Activated CD4-positive, alpha-beta T cell treated with anti-CD3 and anti-CD28 coated beads, Interleukin-2, amount 10 ng/mL, durations not matched to agents 7 days and 5 days (primary cell): ENCODE measurements at regions not wholly inside any gene's neighbourhood (a gene's known extent, or its start where the extent isn't known, plus 50 kb on each side); places are given as distances from the start of the nearest gene placed in this dataset.

Experiments
- CTCF ChIA-PET: fragments of 350-600 bp; sonication (Branson Sonifier 250); formaldehyde crosslinking; loops from one replicate; lab custom pipeline; 2021; ENCODE audit warnings: antibody characterized with exemption; lab: Charles Lee
- POLR2A ChIA-PET: fragments of 350-600 bp; sonication (Branson Sonifier 250); formaldehyde crosslinking; loops from one replicate; lab custom pipeline; 2021; ENCODE audit warnings: antibody characterized with exemption; lab: Charles Lee
- DNase-seq: peaks from one replicate; pipeline ENCODE4 v3.0.0-alpha.2; 2020
- H3K27ac Mint-ChIP-seq: one replicate; pipeline ENCODE4 v1.8.0; 2021; ENCODE audit warnings: mild to moderate bottlenecking, moderate library complexity, mixed read lengths
- H3K27me3 Mint-ChIP-seq: one replicate; pipeline ENCODE4 v1.8.0; 2021; ENCODE audit warnings: mixed read lengths
- H3K36me3 Mint-ChIP-seq: one replicate; pipeline ENCODE4 v1.8.0; 2021; ENCODE audit warnings: low read depth, mixed read lengths
- H3K4me1 Mint-ChIP-seq: one replicate; pipeline ENCODE4 v1.8.0; 2021; ENCODE audit warnings: mixed read lengths
- H3K4me3 Mint-ChIP-seq: one replicate; pipeline ENCODE4 v1.8.0; 2021; ENCODE audit warnings: mild to moderate bottlenecking, moderate library complexity, mixed read lengths
- H3K9me3 Mint-ChIP-seq: one replicate; pipeline ENCODE4 v1.8.0; 2021; ENCODE audit warnings: mixed read lengths

GRCh38 chr2:176978921-176979320, 233.7 kb upstream of the HNRNPA3 start:
- POLR2A ChIA-PET, result no interaction called here
- Mint-ChIP-seq H3K27me3 (peaks cover 1% of the 10 kb centered on the region), H3K4me3 (no peak overlapping the region), H3K36me3 (no peaks in the 10 kb centered on the region), H3K9me3 (no peaks in the 10 kb centered on the region), H3K27ac (no peak overlapping the region), H3K4me1 (no peaks in the 10 kb centered on the region)
- CTCF ChIA-PET, result no interaction called here
- no peak for DNase-seq

GRCh38 chr2:176979981-176980710, 232.4 kb upstream of the HNRNPA3 start:
- no peak overlapping the region for H3K4me3 Mint-ChIP-seq
- DNase-seq, result no peak
- H3K36me3 Mint-ChIP-seq, result no peaks in the 10 kb centered on the region
- H3K27me3 Mint-ChIP-seq, result no peaks in the 10 kb centered on the region
- ChIA-PET CTCF (no interaction called here), POLR2A (no interaction called here)
- no peaks in the 10 kb centered on the region for H3K4me1 Mint-ChIP-seq
- no peak overlapping the region for H3K27ac Mint-ChIP-seq
- no peaks in the 10 kb centered on the region for H3K9me3 Mint-ChIP-seq

- Mint-ChIP-seq H3K27me3 (peaks cover 13% of the 10 kb centered on the region), H3K27ac (no peak overlapping the region), H3K4me3 (no peak overlapping the region), H3K4me1 (no peaks in the 10 kb centered on the region), H3K9me3 (no peaks in the 10 kb centered on the region), H3K36me3 (no peaks in the 10 kb centered on the region)
- CTCF ChIA-PET, result interaction anchor here (1.6 kb wide), 1 partner anchor 8 kb away, joined by 7 read pairs; no protein-coding TSS in a partner anchor
- no peak for DNase-seq
- POLR2A ChIA-PET, result no interaction called here
These were observed 227.6 kb upstream of the HNRNPA3 start for GRCh38 chr2:176984987-176985386.

- Mint-ChIP-seq H3K27ac (no peak overlapping the region), H3K9me3 (no peaks in the 10 kb centered on the region), H3K4me3 (no peak overlapping the region), H3K36me3 (no peaks in the 10 kb centered on the region), H3K27me3 (peaks cover 14% of the 10 kb centered on the region), H3K4me1 (no peaks in the 10 kb centered on the region)
- ChIA-PET CTCF (interaction anchor here (0.5 to 1.6 kb wide), 3 partner anchors 9 to 163 kb away, joined by 3 to 7 read pairs (median 3); no protein-coding TSS in a partner anchor), POLR2A (no interaction called here)
- no peak for DNase-seq
These were observed 226.7 kb upstream of the HNRNPA3 start for GRCh38 chr2:176985871-176986270.

- no peaks in the 10 kb centered on the region for H3K4me1 Mint-ChIP-seq
- no peaks in the 10 kb centered on the region for H3K9me3 Mint-ChIP-seq
- H3K4me3 Mint-ChIP-seq, result no peak overlapping the region
- no peak for DNase-seq
- ChIA-PET CTCF (interaction anchor here (0.5 to 1.0 kb wide), 2 partner anchors 8 to 163 kb away, joined by 3 read pairs; no protein-coding TSS in a partner anchor), POLR2A (no interaction called here)
- peaks cover 17% of the 10 kb centered on the region for H3K27me3 Mint-ChIP-seq
- no peak overlapping the region for H3K27ac Mint-ChIP-seq
- no peaks in the 10 kb centered on the region for H3K36me3 Mint-ChIP-seq
These were observed 226.1 kb upstream of the HNRNPA3 start for GRCh38 chr2:176986487-176986886.

- POLR2A ChIA-PET, result no interaction called here
- Mint-ChIP-seq H3K27ac (no peak overlapping the region), H3K36me3 (no peaks in the 10 kb centered on the region), H3K9me3 (peaks cover 2% of the 10 kb centered on the region), H3K27me3 (peaks cover 14% of the 10 kb centered on the region), H3K4me3 (no peak overlapping the region), H3K4me1 (no peaks in the 10 kb centered on the region)
- no peak for DNase-seq
- CTCF ChIA-PET, result interaction anchor here (0.9 kb wide), 1 partner anchor 174 kb away, joined by 3 read pairs; no protein-coding TSS in a partner anchor
These were observed 221.2 kb upstream of the HNRNPA3 start for GRCh38 chr2:176991411-176991810.

GRCh38 chr2:176997074-176997791, 215.4 kb upstream of the HNRNPA3 start:
- H3K27me3 Mint-ChIP-seq, result peaks cover 6% of the 10 kb centered on the region
- peak overlapping the region; percentile 78 for H3K27ac Mint-ChIP-seq
- no peak overlapping the region for H3K4me3 Mint-ChIP-seq
- peaks cover 3% of the 10 kb centered on the region for H3K36me3 Mint-ChIP-seq
- H3K9me3 Mint-ChIP-seq, result peaks cover 2% of the 10 kb centered on the region
- no peak for DNase-seq
- peaks cover 20% of the 10 kb centered on the region for H3K4me1 Mint-ChIP-seq
- CTCF ChIA-PET, result interaction anchor here (1.0 kb wide), 1 partner anchor 12 kb away, joined by 3 read pairs; no protein-coding TSS in a partner anchor
- POLR2A ChIA-PET, result no interaction called here

GRCh38 chr2:176997792-176998169, 214.8 kb upstream of the HNRNPA3 start:
- peak overlapping the region; percentile 78 for H3K27ac Mint-ChIP-seq
- H3K4me1 Mint-ChIP-seq, result peaks cover 20% of the 10 kb centered on the region
- POLR2A ChIA-PET, result no interaction called here
- H3K9me3 Mint-ChIP-seq, result peaks cover 2% of the 10 kb centered on the region
- no peak overlapping the region for H3K4me3 Mint-ChIP-seq
- no peak for DNase-seq
- peaks cover 6% of the 10 kb centered on the region for H3K27me3 Mint-ChIP-seq
- H3K36me3 Mint-ChIP-seq, result peaks cover 3% of the 10 kb centered on the region
- CTCF ChIA-PET, result interaction anchor here (1.0 kb wide), 1 partner anchor 11 kb away, joined by 3 read pairs; no protein-coding TSS in a partner anchor

GRCh38 chr2:176999301-176999700, 213.3 kb upstream of the HNRNPA3 start:
- Mint-ChIP-seq H3K36me3 (peaks cover 3% of the 10 kb centered on the region), H3K27me3 (peaks cover 4% of the 10 kb centered on the region), H3K4me3 (no peak overlapping the region), H3K27ac (no peak overlapping the region), H3K9me3 (peaks cover 2% of the 10 kb centered on the region), H3K4me1 (peaks cover 20% of the 10 kb centered on the region)
- CTCF ChIA-PET, result no interaction called here
- POLR2A ChIA-PET, result no interaction called here
- no peak for DNase-seq

GRCh38 chr2:177000061-177000714, 212.4 kb upstream of the HNRNPA3 start:
- Mint-ChIP-seq H3K27ac (no peak overlapping the region), H3K9me3 (peaks cover 2% of the 10 kb centered on the region), H3K36me3 (peaks cover 3% of the 10 kb centered on the region), H3K27me3 (peaks cover 4% of the 10 kb centered on the region), H3K4me1 (peaks cover 20% of the 10 kb centered on the region), H3K4me3 (no peak overlapping the region)
- ChIA-PET CTCF (no interaction called here), POLR2A (no interaction called here)
- no peak for DNase-seq

GRCh38 chr2:177000715-177001072, 211.9 kb upstream of the HNRNPA3 start:
- H3K4me3 Mint-ChIP-seq, result no peak overlapping the region
- peaks cover 20% of the 10 kb centered on the region for H3K4me1 Mint-ChIP-seq
- POLR2A ChIA-PET, result no interaction called here
- no peak overlapping the region for H3K27ac Mint-ChIP-seq
- peaks cover 2% of the 10 kb centered on the region for H3K9me3 Mint-ChIP-seq
- peaks cover 3% of the 10 kb centered on the region for H3K36me3 Mint-ChIP-seq
- CTCF ChIA-PET, result no interaction called here
- no peak for DNase-seq
- peaks cover 4% of the 10 kb centered on the region for H3K27me3 Mint-ChIP-seq

- CTCF ChIA-PET, result no interaction called here
- no peak for DNase-seq
- no peak overlapping the region for H3K27ac Mint-ChIP-seq
- H3K36me3 Mint-ChIP-seq, result peaks cover 3% of the 10 kb centered on the region
- no peaks in the 10 kb centered on the region for H3K9me3 Mint-ChIP-seq
- H3K4me1 Mint-ChIP-seq, result peaks cover 20% of the 10 kb centered on the region
- H3K27me3 Mint-ChIP-seq, result peaks cover 4% of the 10 kb centered on the region
- POLR2A ChIA-PET, result no interaction called here
- H3K4me3 Mint-ChIP-seq, result no peak overlapping the region
These were observed 211.3 kb upstream of the HNRNPA3 start for GRCh38 chr2:177001334-177001733.

- no peak for DNase-seq
- Mint-ChIP-seq H3K27me3 (peaks cover 4% of the 10 kb centered on the region), H3K4me3 (no peak overlapping the region), H3K9me3 (peaks cover 4% of the 10 kb centered on the region), H3K4me1 (peaks cover 10% of the 10 kb centered on the region), H3K27ac (no peak overlapping the region), H3K36me3 (no peaks in the 10 kb centered on the region)
- POLR2A ChIA-PET, result no interaction called here
- CTCF ChIA-PET, result no interaction called here
These were observed 209.6 kb upstream of the HNRNPA3 start for GRCh38 chr2:177002983-177003382.
